ENCODE measurements at regions not wholly inside any gene's neighbourhood (a gene's known extent, or its start where the extent isn't known, plus 50 kb on each side); places are given as distances from the start of the nearest gene placed in this dataset.

- no peak for DNase-seq (ENCODE audit: low spot score)
Observed at GRCh38 chr18:37720663-37721062, 155.1 kb upstream of the CELF4 start.

- no peak for DNase-seq (ENCODE audit: low spot score)
Observed at GRCh38 chr18:37717656-37718055, 152.1 kb upstream of the CELF4 start.

GRCh38 chr18:37717098-37717497 lies 151.5 kb upstream of the CELF4 start:
- no peak for DNase-seq (ENCODE audit: low spot score)

- DNase-seq (ENCODE audit: low spot score): no peak
Observed at GRCh38 chr18:37716106-37716735, 150.6 kb upstream of the CELF4 start.

GRCh38 chr18:37714691-37715090 lies 149.1 kb upstream of the CELF4 start:
- no peak for DNase-seq (ENCODE audit: low spot score)

GRCh38 chr18:37712776-37713175 lies 147.2 kb upstream of the CELF4 start:
- DNase-seq (ENCODE audit: low spot score): no peak

DNA sequence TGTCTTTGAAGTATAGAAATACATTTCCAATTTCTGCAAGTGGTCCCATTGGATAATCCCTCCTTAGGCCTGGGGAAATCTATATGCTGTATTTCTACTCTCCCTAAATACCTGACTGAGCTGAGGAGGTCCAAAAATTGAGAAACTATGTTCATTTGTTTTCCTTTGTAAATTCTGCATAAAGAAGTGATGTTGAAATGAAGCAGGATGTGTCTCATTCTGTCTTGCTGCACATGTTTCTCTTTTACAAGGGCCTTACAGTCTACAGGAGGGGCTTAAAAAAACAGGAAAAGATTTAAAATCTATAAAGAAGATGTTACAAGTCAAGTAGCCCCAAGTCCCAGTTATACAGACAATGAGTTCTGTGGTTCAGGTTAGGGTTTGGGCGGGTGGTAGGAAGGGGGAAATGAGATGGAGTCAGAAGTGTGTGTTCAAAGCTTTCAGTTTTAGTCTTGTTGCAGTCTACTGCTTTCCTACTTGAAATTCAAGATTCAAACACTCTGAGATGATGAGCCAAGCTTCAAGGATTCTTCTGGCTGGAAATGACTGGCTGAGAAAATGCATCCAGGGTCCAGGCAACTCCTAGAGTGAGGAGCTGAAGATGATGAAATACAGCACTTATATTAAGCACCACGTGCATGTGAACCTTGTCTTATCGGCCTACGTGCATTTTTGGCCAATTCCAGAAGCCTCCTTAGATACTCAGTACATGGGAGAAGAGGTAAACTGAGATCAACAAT lies 146.3 kb upstream of the CELF4 start:
- no peak for DNase-seq (ENCODE audit: low spot score)

- DNase-seq (ENCODE audit: low spot score): no peak
Observed at GRCh38 chr18:37710726-37711125, 145.1 kb upstream of the CELF4 start.

GRCh38 chr18:37709740-37710139 lies 144.1 kb upstream of the CELF4 start:
- no peak for DNase-seq (ENCODE audit: low spot score)

DNA sequence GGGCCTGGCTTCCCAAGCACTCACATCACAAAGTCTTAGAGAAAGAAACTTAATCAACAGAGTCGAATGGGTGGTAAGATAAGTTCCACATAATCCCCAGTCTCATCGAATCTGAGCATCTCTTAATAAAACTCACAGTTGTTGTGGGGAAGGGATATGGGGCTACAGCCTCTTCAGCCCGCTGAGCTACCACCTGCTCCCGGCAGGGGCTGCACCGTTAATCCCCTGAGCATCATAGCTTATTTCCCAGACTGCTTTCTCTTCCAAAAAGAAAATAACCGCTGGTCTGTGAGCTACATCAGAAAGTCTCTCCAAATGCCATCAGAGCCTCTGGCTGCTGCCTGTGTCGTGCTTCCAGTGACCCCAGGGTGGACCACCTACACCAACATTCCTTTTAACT lies 139.4 kb upstream of the CELF4 start:
- DNase-seq (ENCODE audit: low spot score): no peak

- no peak for DNase-seq (ENCODE audit: low spot score)
Observed at GRCh38 chr18:37702841-37703240, 137.2 kb upstream of the CELF4 start.

DNA sequence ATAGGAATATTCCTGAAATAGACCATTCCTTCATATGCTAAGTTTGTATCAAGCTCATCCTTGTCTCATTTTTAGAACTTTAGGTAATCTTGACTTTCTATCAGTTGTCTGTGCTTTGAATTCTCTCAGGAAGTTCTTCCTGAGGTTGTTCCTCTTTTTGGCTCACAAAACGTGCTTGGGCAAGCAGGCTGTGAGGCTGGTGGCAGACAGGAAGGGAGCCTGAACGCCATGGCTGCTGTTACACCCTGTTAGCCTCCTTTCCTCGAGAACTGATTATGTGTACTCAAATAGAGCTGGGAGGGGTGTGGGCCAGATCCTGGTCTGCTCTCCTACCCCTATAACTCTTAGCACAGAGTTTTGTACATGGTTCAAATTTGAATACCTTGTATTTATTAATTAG lies 136.4 kb upstream of the CELF4 start:
- no peak for DNase-seq (ENCODE audit: low spot score)

DNA sequence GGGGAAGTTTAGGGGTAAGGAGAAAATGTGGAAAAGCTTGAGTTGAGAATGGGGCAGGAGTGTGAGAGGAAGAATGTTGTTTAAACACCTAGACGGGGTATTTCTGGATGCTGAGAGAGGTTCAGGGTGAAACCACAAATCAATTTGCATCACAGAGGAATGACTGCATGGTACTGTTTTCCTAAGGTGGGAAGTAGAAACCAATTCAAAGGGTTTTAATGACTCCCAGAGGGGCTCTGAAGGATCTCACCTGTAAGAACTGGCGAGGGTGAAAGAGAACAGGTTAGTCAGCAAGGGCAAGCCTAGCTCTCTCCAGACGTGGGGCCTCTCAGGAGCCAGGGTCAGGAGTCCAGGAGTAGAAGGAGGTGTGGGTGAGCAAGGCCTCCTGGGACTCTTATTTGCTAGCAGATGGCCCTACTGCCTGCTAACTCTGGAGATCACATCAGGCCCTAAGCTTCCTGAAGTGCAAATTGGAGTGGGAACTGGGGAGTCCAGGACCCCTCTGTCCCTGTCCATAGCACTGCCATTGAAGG lies 133.0 kb upstream of the CELF4 start:
- DNase-seq (ENCODE audit: low spot score): no peak

GRCh38 chr18:37694516-37694915 lies 128.9 kb upstream of the CELF4 start:
- DNase-seq (ENCODE audit: low spot score): no peak

DNA sequence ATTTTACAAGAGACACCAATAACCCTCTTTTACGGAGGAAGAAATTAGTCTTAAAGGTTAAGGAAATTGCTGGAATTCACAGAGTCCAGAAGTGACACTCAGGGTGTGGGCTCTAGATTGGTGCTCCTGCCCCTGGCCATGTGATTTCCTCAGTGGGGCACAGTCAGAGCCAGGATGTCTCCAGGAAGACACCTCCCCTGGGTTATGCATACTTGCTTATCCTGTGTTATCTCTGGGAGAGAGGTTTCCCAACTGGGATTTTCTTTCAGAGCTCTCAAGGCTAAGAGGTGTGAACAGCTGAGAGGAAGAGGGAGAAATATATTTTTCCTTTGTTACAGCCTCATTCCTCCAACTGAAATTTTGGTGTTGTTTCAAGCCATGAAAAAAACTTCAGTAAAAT lies 125.6 kb upstream of the CELF4 start:
- DNase-seq (ENCODE audit: low spot score): no peak

GRCh38 chr18:37689841-37690240 lies 124.2 kb upstream of the CELF4 start:
- no peak for DNase-seq (ENCODE audit: low spot score)

DNA sequence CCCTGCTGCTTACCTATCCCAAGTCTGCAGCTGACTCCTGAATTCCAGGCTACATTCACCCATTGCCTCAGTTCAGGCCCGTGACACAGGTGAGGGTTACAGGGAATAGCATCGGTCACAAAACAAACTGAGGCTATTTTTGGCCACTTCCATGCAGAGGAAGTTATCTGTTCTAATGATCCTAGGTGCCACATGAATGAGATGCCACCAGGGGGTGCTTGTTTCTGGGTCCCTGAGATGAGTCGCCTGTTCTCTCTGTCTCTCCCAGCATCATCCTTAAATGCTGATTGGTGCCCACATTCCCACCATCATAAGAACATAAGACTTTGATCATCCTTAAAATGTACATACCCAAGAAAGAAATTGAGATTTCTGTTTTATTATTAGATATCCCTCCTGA lies 119.0 kb upstream of the CELF4 start:
- DNase-seq (ENCODE audit: low spot score): no peak

- no peak for DNase-seq (ENCODE audit: low spot score)
Observed at GRCh38 chr18:37684183-37684582, 118.6 kb upstream of the CELF4 start.

DNA sequence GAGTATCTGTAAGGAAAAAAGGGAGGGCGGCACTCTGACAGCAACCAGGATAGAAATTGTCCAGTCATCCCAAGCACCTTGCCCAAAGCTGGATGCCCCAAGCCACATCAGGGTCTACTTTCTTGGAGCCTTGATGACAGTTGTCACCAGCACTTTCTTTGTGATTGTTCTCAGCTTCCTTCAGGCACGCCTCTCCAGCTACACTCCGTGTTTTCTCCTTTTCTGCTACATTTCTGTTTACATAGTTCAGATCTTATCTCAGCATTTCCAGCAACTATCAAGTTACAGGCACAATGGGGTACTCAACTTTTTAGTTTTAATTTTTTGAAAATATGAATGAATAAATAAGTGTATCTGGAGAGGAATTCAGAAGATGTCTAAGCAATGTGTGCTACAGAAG lies 115.3 kb upstream of the CELF4 start:
- DNase-seq (ENCODE audit: low spot score): no peak

- DNase-seq (ENCODE audit: low spot score): no peak
Observed at GRCh38 chr18:37676276-37676675, 110.7 kb upstream of the CELF4 start.

DNA sequence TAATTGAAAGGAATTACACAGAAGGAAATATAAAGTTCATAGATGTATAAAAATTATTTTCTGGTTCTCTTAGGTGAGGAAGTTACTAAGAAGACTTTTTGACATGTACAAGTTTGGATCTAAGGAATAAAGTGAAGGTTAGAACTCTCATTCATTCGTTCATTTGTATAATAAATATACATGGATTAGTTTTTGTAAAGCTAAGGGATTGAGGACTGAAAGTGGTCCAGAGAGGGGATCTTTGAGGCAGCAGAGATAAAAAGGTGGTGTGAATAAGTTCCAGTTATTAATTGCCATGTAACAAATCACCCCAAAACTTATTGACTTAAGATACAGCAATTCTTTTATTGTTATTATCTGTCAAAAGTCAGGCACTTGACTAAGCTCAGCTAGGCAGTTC lies 110.1 kb upstream of the CELF4 start:
- no peak for DNase-seq (ENCODE audit: low spot score)

- peak; percentile 61 for DNase-seq (ENCODE audit: low spot score)
Observed at GRCh38 chr18:37674570-37674969, 109.0 kb upstream of the CELF4 start.

GRCh38 chr18:37673671-37674070 lies 108.1 kb upstream of the CELF4 start:
- no peak for DNase-seq (ENCODE audit: low spot score)

Measured in kidney capillary endothelial cell (primary cell).